Tibial nerve (tissue), 4 donors: ENCODE measurements at regions not wholly inside any gene's neighbourhood (a gene's known extent, or its start where the extent isn't known, plus 50 kb on each side); places are given as distances from the start of the nearest gene placed in this dataset.

Source experiments
- EP300 ChIP-seq, 2 donors: sonication (generic); formaldehyde crosslinking; IDR thresholded peaks; one replicate each; pipeline ENCODE4 v1.6.1; 2017; ENCODE audit warnings: antibody characterized with exemption in 2 of 2, mild to moderate bottlenecking in 1 of 2
- TF ChIP-seq, protein P1 (sequence below), 5 experiments: fragments of 200-600 bp in 3 of 5; fragments of 450-650 bp in 2 of 5; sonication (generic) in 3 of 5; IDR thresholded peaks; one replicate each; pipeline ENCODE4 v1.5.1; 2016 to 2019; ENCODE audit warnings: antibody characterized with exemption in 5 of 5, mild to moderate bottlenecking in 3 of 5, moderate library complexity in 2 of 5

DNA sequence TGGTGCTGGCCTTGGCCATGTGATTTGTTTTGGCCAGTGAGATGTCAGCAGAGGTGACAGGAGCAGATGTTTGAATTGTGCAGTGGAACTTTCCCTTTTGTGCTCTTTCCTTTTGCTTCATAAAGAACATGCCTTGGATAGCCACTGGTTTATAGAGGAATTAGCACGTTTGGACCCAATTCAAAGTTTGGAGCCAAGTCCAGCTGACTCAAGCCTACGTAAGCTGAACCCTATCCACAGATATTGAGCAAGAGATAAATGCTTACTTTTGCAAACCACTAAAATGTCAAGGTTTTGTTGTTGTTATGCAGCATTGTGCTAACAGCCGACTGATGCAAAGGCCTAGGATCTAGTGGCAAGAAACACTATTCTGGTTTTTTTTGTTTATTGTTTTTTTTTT is 230.9 kb upstream of the CITED2 start:
- TF ChIP-seq EP300 (IDR thresholded peaks at IDR 0.05) = peak; percentile 23 to 56
- TF ChIP-seq, protein P1, sequence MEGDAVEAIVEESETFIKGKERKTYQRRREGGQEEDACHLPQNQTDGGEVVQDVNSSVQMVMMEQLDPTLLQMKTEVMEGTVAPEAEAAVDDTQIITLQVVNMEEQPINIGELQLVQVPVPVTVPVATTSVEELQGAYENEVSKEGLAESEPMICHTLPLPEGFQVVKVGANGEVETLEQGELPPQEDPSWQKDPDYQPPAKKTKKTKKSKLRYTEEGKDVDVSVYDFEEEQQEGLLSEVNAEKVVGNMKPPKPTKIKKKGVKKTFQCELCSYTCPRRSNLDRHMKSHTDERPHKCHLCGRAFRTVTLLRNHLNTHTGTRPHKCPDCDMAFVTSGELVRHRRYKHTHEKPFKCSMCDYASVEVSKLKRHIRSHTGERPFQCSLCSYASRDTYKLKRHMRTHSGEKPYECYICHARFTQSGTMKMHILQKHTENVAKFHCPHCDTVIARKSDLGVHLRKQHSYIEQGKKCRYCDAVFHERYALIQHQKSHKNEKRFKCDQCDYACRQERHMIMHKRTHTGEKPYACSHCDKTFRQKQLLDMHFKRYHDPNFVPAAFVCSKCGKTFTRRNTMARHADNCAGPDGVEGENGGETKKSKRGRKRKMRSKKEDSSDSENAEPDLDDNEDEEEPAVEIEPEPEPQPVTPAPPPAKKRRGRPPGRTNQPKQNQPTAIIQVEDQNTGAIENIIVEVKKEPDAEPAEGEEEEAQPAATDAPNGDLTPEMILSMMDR (IDR thresholded peaks at IDR 0.05) = no peak
